Pancreas (tissue), 10 donors: ENCODE measurements at regions not wholly inside any gene's neighbourhood (a gene's known extent, or its start where the extent isn't known, plus 50 kb on each side); places are given as distances from the start of the nearest gene placed in this dataset.

ENCODE experiments used
- ATAC-seq, 4 donors: fragments of 200-7000 bp; cut with Tn5 transposase; one replicate each; pipeline versions ENCODE4 v1.8.0 to v1.9.1; 2020; ENCODE audit warnings: mild to moderate bottlenecking in 4 of 4, moderate library complexity in 4 of 4
- DNase-seq, 6 donors: peaks; one replicate each; pipeline ENCODE4 v3.0.0-alpha.2; 2020
- FAIRE-seq: peaks from 2 replicates; lab custom pipeline; 2012; peaks lifted over from hg19 to GRCh38; lab: Jason Lieb, UNC
- H3K27ac ChIP-seq, 4 donors: fragments of 200-600 bp; sonication (generic); 1 replicate in 3 of 4; 2 replicates in 1 of 4; pipeline versions ENCODE4 v1.5.0 to v1.8.0; 2020
- H3K27me3 ChIP-seq, 4 donors: fragments of 200-600 bp; one replicate each; pipeline ENCODE4 v1.8.0; 2021
- H3K36me3 ChIP-seq, 3 donors: fragments of 200-600 bp; sonication (generic) in 1 of 3; one replicate each; pipeline versions ENCODE4 v1.5.0 to v1.8.0; 2020 to 2021
- H3K4me1 ChIP-seq, 3 donors: fragments of 200-600 bp; one replicate each; pipeline ENCODE4 v1.8.0; 2021
- H3K4me3 ChIP-seq, 4 donors: fragments of 200-600 bp; sonication (generic) in 2 of 4; one replicate each; pipeline versions ENCODE4 v1.5.0 to v1.8.0; 2020 to 2021
- H3K9me3 ChIP-seq, 4 donors: fragments of 200-600 bp; one replicate each; pipeline ENCODE4 v1.8.0; 2021
- CTCF ChIP-seq, 4 donors: fragments of 200-600 bp; sonication (generic) in 3 of 4; IDR thresholded peaks; one replicate each; pipeline versions ENCODE4 v1.5.0 to v1.8.0; 2021; ENCODE audit warnings: antibody characterized with exemption in 4 of 4
- WGBS, 2 donors: extraction: QIAGEN DNeasy Blood & Tissue Kit; methylation state at CpG; one replicate each; pipeline ENCODE4 v1.1.7; 2013; 5-methylcytosine and 5-hydroxymethylcytosine counted together
- intact Hi-C, 3 donors: fragments of 100-400 bp; cut with DNase I; formaldehyde crosslinking; loops; one replicate each; pipeline versions ENCODE4 v1.11.1 to v1.14.2; 2022
- donor health status: healthy with polysubstance abuse.
- donor health status: DM: no; HTN: no; CAD: no; lungs with moderate emphysema.
- donor health status: DM: no; HTN: no; CAD: no.
- donor health status: control.
- donor health status: control.
- donor health status: Bipolar disorder and iron deficiency.
- donor health status: DM: yes; HTN: yes; CAD: no.
- donor health status: DM: no; HTN: no; CAD: no.
- donor health status: DM: no; HTN: no; CAD: no.
- donor health status: DM: yes; HTN: yes; CAD: no.

- WGBS, 2 donors, result 53 to 56% methylated on average over 3 of the region's 3 CpGs
- H3K4me3 ChIP-seq, result no peak overlapping the region
- no peak for ATAC-seq
- no peak overlapping the region for H3K27ac ChIP-seq
- intact Hi-C loops, result loop anchor here in 1 of 3 donors (10.0 kb wide), 1 partner anchor 68 kb away; no protein-coding TSS in a partner anchor
- no peaks in the 10 kb centered on the region for H3K9me3 ChIP-seq
- H3K4me1 ChIP-seq, result no peaks in the 10 kb centered on the region
- no peaks in the 10 kb centered on the region for H3K27me3 ChIP-seq
- no peak for TF ChIP-seq CTCF (IDR thresholded peaks at IDR 0.05)
- H3K36me3 ChIP-seq, result no peaks in the 10 kb centered on the region
- no peak for DNase-seq
- no peak for FAIRE-seq
These were observed 385.4 kb downstream of the TMEM135 start for GRCh38 chr11:87423161-87423560.

GRCh38 chr11:87422566-87422965 is 384.8 kb downstream of the TMEM135 start:
- no peaks in the 10 kb centered on the region for H3K4me1 ChIP-seq
- no peaks in the 10 kb centered on the region for H3K36me3 ChIP-seq
- ATAC-seq, result no peak
- no peaks in the 10 kb centered on the region for H3K27me3 ChIP-seq
- intact Hi-C loops, result loop anchor here in 1 of 3 donors (10.0 kb wide), 1 partner anchor 68 kb away; no protein-coding TSS in a partner anchor
- DNase-seq, result no peak
- H3K4me3 ChIP-seq, result no peak overlapping the region
- no peak overlapping the region for H3K27ac ChIP-seq
- no peak for TF ChIP-seq CTCF (IDR thresholded peaks at IDR 0.05)
- FAIRE-seq, result no peak
- H3K9me3 ChIP-seq, result no peaks in the 10 kb centered on the region
- WGBS, 2 donors, result 53 to 66% methylated on average over 3 of the region's 3 CpGs

GRCh38 chr11:87421422-87421821 is 383.7 kb downstream of the TMEM135 start:
- 16 to 21% methylated on average over 2 of the region's 2 CpGs for WGBS, 2 donors

GRCh38 chr11:87417951-87418350 is 380.2 kb downstream of the TMEM135 start:
- no peak for TF ChIP-seq CTCF (IDR thresholded peaks at IDR 0.05)
- Histone ChIP-seq H3K27me3 (no peaks in the 10 kb centered on the region), H3K36me3 (no peaks in the 10 kb centered on the region), H3K4me3 (no peak overlapping the region), H3K9me3 (no peaks in the 10 kb centered on the region), H3K27ac (no peak overlapping the region), H3K4me1 (no peaks in the 10 kb centered on the region)
- intact Hi-C loops, result loop anchor here in 1 of 3 donors (5.0 kb wide), 1 partner anchor 61 kb away; no protein-coding TSS in a partner anchor
- no peak for FAIRE-seq
- no peak for ATAC-seq
- no peak for DNase-seq

More at GRCh38 chr11:87421422-87421821, 383.7 kb downstream of the TMEM135 start:
- no peaks in the 10 kb centered on the region for H3K36me3 ChIP-seq
- no peaks in the 10 kb centered on the region for H3K9me3 ChIP-seq
- no peaks in the 10 kb centered on the region for H3K27me3 ChIP-seq
- FAIRE-seq, result no peak
- ATAC-seq, result peak; percentile 70 to 91 (median 89)
- intact Hi-C loops, result loop anchor here in 1 of 3 donors (10.0 kb wide), 1 partner anchor 67 kb away; no protein-coding TSS in a partner anchor
- no peaks in the 10 kb centered on the region for H3K4me1 ChIP-seq
- H3K4me3 ChIP-seq, result no peak overlapping the region
- TF ChIP-seq CTCF (IDR thresholded peaks at IDR 0.05), result peak; percentile 67 to 84 (median 74)
- DNase-seq, result peak in 2 of 6 donors; percentile 34 to 49
- no peak overlapping the region for H3K27ac ChIP-seq

GRCh38 chr11:87405843-87406242 is 368.1 kb downstream of the TMEM135 start:
- Histone ChIP-seq H3K27ac (no peak overlapping the region), H3K4me3 (no peak overlapping the region), H3K9me3 (no peaks in the 10 kb centered on the region), H3K4me1 (no peaks in the 10 kb centered on the region), H3K36me3 (no peaks in the 10 kb centered on the region), H3K27me3 (no peaks in the 10 kb centered on the region)
- ATAC-seq, result no peak
- WGBS, 2 donors, result 72 to 77% methylated on average over 3 of the region's 3 CpGs
- no peak for TF ChIP-seq CTCF (IDR thresholded peaks at IDR 0.05)
- DNase-seq, result no peak
- no peak for FAIRE-seq
- intact Hi-C loops, result no loop called here
